B cell (primary cell): ENCODE measurements at regions not wholly inside any gene's neighbourhood (a gene's known extent, or its start where the extent isn't known, plus 50 kb on each side); places are given as distances from the start of the nearest gene placed in this dataset.

Source experiments
- CTCF ChIP-seq: fragments of 200-600 bp; IDR thresholded peaks from one replicate; pipeline ENCODE4 v1.8.0; 2022; ENCODE audit warnings: antibody characterized with exemption, mild to moderate bottlenecking
- EZH2 ChIP-seq: IDR thresholded peaks from 2 replicates; pipeline ENCODE4 v1.6.1; 2012; ENCODE audit warnings: borderline replicate concordance, low read depth, mild to moderate bottlenecking, moderate library complexity, low read length; ENCODE audit not compliant: insufficient read depth, poor library complexity, severe bottlenecking

GRCh38 chr3:113054552-113054951 lies 63.8 kb downstream of the GTPBP8 start:
- TF ChIP-seq CTCF (no peak), EZH2 (no peak)
